Skin epidermis (tissue), 12 donors: ENCODE measurements at regions not wholly inside any gene's neighbourhood (a gene's known extent, or its start where the extent isn't known, plus 50 kb on each side); places are given as distances from the start of the nearest gene placed in this dataset.

Experiments used
- H3K27ac ChIP-seq, 21 experiments: fragments of 200-600 bp; sonication (generic) in 11 of 21; one replicate each; pipeline ENCODE4 v1.5.0; 2020; ENCODE audit warnings: mild to moderate bottlenecking in 3 of 21, inconsistent platforms in 2 of 21, moderate library complexity in 2 of 21
- H3K4me3 ChIP-seq, 7 experiments: fragments of 200-600 bp; sonication (generic) in 2 of 7; one replicate each; pipeline ENCODE4 v1.5.0; 2020; ENCODE audit warnings: inconsistent platforms in 2 of 7, mild to moderate bottlenecking in 2 of 7, moderate library complexity in 1 of 7

DNA sequence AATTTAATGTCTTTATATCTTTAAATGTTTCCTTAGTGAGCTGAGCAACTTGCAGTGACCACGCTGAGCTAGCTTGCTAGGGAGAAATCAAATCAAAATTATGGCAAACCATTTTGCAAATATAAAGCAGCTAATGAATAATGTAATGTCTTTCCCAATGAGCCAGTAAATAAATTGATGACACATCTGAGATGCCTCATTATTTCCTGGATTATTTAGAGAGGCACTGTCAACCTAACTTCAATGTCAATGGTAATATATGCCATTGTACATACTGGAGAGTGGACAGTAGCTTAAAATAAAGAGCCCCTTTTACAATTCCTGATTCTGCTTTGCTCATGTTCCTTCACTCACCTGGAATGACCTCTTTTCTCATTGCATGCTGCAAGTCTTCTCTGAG, 182.6 kb downstream of the PHLDA1 start:
- H3K27ac ChIP-seq, result peak overlapping the region in 5 of 21 experiments; percentile 0 to 46 (median 14)
- H3K4me3 ChIP-seq, result no peak overlapping the region

DNA sequence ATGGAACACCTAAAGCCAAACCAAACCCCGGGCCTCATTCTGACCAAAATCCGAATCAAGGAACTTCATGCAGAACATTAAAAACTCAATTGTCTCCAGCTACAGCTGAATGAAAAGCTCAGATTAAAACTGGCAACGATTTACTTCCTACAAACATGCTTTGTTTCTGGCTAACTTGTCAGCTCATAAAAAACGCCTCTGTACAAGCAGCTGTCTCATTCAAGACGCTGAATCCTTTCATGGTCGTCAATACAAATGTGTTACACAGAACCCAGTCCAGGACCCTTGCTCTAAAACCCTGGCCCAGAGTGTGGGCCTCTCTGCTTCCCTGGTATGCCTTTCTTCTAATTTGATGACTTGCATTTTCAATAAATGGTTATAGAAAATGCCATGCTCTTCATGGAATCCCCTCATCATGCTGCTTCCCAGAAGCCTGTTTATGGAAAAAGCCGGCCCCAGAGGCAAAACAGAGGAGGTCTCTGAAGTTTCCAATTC, 183.1 kb downstream of the PHLDA1 start:
- Histone ChIP-seq H3K4me3 (no peak overlapping the region), H3K27ac (peak overlapping the region in 5 of 21 experiments; percentile 0 to 46 (median 14))

- H3K4me3 ChIP-seq, result no peak overlapping the region
- H3K27ac ChIP-seq, result no peak overlapping the region
Measured at GRCh38 chr12:75846102-75846501, 185.5 kb downstream of the PHLDA1 start.

- no peak overlapping the region for H3K4me3 ChIP-seq
- no peak overlapping the region for H3K27ac ChIP-seq
Measured at GRCh38 chr12:75844985-75845384, 186.6 kb downstream of the PHLDA1 start.

DNA sequence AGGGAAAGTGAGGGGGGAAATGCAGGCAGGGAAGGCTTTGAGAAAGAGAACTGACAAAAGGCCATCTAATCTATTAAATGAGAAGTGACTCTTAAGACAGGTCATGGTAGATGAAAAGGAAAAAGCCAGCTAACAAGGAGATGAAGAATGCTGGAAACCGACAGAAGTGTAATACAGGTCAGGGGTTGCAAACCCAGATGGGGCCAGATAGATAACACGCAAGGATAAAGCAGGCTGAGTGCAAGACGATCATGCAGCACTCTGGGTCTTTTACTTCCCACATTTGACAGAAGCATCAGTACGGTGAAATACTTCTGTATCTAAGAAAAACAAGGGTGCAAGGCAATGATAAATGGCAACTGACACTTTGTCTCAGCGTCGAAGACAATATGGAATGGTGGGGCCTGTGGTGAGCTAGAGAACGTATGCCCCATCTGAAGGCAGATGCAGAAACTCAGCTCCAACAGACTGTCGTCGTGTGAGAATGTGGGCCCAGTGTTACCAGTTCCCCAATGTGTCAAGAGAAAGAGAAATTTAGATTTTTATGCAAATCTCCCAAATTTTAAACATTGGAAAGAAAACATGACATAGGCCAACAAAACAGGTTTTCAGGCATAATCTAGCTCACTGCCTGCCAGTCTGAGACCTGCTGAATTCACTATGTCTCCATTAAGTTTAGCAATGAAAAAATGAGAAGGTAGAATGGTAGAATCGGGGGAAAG, 187.4 kb downstream of the PHLDA1 start:
- no peak overlapping the region for H3K27ac ChIP-seq
- H3K4me3 ChIP-seq, result no peak overlapping the region

DNA sequence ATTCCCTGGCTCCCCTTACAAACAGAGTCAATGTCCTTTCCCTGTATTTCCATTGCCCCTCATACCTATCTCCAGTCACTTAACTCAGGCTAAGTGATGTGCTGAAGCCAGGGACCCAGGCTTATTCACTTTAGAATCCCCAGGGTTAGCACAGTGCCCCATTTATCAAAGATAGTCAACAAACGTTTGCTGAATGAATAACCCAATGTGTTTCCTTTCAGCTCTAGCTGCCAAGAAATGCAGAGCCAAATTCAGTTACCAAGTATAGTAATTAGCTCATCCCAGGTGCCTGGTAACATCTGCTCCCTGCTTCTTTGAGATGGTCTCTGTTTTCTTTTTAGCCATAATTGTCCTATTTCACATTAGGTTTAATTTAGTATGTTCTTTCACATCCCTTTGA, 189.5 kb downstream of the PHLDA1 start:
- Histone ChIP-seq H3K27ac (peak overlapping the region in 1 of 21 experiments; percentile 8), H3K4me3 (no peak overlapping the region)

- no peak overlapping the region for H3K27ac ChIP-seq
- H3K4me3 ChIP-seq, result no peak overlapping the region
Measured at GRCh38 chr12:75840994-75841355, 190.6 kb downstream of the PHLDA1 start.

DNA sequence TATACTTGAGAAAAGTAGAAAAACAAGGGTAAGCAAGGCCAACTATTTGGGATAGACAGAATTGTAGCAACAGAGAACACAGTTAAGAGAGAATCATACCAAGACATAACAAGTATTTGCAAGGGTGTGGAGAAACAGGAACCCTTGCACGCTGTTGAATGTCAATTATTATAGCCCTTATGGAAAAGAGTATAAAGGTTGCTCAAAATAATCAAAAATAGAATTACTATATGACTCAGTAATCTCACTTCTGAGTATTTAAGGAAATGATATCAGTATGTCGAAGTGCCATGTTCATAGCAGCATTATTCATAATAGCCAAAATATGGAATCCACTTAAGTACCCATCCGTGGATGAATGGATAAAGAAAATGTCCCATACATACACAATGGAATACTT, 193.3 kb downstream of the PHLDA1 start:
- no peak overlapping the region for H3K27ac ChIP-seq
- no peak overlapping the region for H3K4me3 ChIP-seq

- H3K4me3 ChIP-seq, result no peak overlapping the region
- no peak overlapping the region for H3K27ac ChIP-seq
Measured at GRCh38 chr12:75837700-75838099, 193.9 kb downstream of the PHLDA1 start.

GRCh38 chr12:75836533-75836932, 195.0 kb downstream of the PHLDA1 start:
- H3K27ac ChIP-seq, result peak overlapping the region in 2 of 21 experiments; percentile 44 to 61
- no peak overlapping the region for H3K4me3 ChIP-seq

- Histone ChIP-seq H3K27ac (no peak overlapping the region), H3K4me3 (no peak overlapping the region)
Measured at GRCh38 chr12:75834591-75834990, 197.0 kb downstream of the PHLDA1 start.

GRCh38 chr12:75833268-75833667, 198.3 kb downstream of the PHLDA1 start:
- H3K4me3 ChIP-seq, result no peak overlapping the region

DNA sequence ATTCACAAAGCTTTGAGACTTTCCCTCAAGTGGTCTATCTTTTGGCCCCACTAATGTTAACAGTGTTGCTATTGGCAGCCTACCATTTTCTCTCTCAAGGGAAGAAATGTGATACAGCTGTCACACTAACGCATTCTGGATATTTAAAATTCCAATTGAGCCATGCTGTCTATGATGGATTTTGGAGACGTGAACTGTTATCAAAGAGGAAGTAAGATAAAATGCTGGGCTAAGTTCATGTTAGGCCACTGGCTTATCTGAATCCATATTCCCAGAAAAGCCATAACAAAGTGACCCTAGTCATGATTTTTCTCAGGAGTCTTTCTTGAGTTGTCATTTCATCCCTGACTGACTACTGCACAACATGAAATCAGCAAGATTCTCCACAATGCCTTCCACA, 200.2 kb downstream of the PHLDA1 start:
- no peak overlapping the region for H3K4me3 ChIP-seq
- no peak overlapping the region for H3K27ac ChIP-seq

More at GRCh38 chr12:75833268-75833667, 198.3 kb downstream of the PHLDA1 start:
- H3K27ac ChIP-seq, result no peak overlapping the region

GRCh38 chr12:75827061-75827460, 204.5 kb downstream of the PHLDA1 start:
- no peak overlapping the region for H3K4me3 ChIP-seq

DNA sequence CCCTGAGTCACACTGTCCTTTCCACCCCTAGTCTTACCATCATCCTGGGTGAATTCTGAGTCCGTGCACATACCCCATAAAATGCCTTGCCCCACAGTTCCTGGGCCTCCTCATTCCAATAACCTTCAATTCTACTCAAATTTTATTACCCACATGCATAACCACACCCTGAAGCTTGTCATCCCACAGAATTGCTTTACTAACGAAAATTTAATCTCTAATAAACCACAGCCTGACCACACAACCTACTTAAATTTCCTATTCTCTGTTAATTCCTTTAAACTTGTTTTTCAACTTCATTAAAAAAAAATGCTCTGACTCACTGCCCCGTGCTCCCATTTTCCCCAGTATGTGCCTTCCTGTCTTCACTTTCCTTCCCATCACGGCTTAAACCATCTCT, 205.9 kb downstream of the PHLDA1 start:
- Histone ChIP-seq H3K27ac (no peak overlapping the region), H3K4me3 (no peak overlapping the region)

More at GRCh38 chr12:75827061-75827460, 204.5 kb downstream of the PHLDA1 start:
- no peak overlapping the region for H3K27ac ChIP-seq

DNA sequence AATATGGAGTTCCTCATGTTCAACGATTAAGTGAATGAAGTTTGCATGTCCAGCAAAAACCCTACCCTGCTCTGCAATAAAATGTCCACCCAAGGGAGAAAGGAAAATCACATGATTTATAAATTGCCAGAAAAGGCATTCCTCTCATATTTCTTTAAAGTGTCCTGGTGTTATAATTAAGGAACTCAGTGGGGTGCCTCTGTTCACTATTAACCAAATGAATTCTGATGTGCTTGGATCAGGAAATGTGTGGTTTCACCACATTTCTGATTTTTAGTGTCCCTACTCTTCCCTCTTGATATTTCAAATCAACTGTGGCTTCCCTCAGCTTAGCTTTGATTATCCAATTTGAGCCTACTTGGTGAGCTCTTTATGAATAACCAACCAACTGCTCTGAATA, 208.1 kb downstream of the PHLDA1 start:
- no peak overlapping the region for H3K4me3 ChIP-seq
- no peak overlapping the region for H3K27ac ChIP-seq

- no peak overlapping the region for H3K27ac ChIP-seq
- H3K4me3 ChIP-seq, result no peak overlapping the region
Measured at GRCh38 chr12:75822416-75822815, 209.2 kb downstream of the PHLDA1 start.

GRCh38 chr12:75820848-75821578, 210.6 kb downstream of the PHLDA1 start:
- no peak overlapping the region for H3K4me3 ChIP-seq
- H3K27ac ChIP-seq, result peak overlapping the region in 2 of 21 experiments; percentile 1 to 66

GRCh38 chr12:75820071-75820470, 211.5 kb downstream of the PHLDA1 start:
- H3K27ac ChIP-seq, result peak overlapping the region in 1 of 21 experiments; percentile 1

GRCh38 chr12:75819512-75819911, 212.1 kb downstream of the PHLDA1 start:
- no peak overlapping the region for H3K27ac ChIP-seq
- no peak overlapping the region for H3K4me3 ChIP-seq

More at GRCh38 chr12:75820071-75820470, 211.5 kb downstream of the PHLDA1 start:
- H3K4me3 ChIP-seq, result no peak overlapping the region

DNA sequence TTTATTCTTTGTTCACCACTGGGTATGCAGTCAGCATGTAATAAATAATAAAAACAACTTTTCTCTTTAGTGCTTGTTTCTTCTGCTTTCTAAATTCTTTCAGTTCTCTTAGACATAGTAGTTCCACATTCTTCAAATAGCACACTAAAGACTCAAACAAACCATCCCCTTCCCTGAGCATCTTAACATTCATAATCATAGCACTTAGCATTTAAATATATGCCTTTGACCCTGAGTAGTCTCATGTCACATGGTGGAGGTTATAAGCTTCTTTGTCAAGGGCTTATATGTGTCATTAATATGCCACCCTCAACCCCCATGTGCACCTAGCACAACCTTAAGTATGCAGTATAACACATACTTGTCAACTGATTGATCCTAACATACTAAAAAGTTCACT, 212.7 kb downstream of the PHLDA1 start:
- no peak overlapping the region for H3K27ac ChIP-seq
- no peak overlapping the region for H3K4me3 ChIP-seq
